ENCODE measurements at regions not wholly inside any gene's neighbourhood (a gene's known extent, or its start where the extent isn't known, plus 50 kb on each side); places are given as distances from the start of the nearest gene placed in this dataset.
"Not testable (repeated sequence)": the region's sequence is repeated elsewhere in the genome, so short reads cannot be mapped to it uniquely, and the experiment has no call there.

GRCh38 chr17:33955461-33955860 lies 299.6 kb upstream of the CCL2 start:
- TF ChIP-seq, protein P1, sequence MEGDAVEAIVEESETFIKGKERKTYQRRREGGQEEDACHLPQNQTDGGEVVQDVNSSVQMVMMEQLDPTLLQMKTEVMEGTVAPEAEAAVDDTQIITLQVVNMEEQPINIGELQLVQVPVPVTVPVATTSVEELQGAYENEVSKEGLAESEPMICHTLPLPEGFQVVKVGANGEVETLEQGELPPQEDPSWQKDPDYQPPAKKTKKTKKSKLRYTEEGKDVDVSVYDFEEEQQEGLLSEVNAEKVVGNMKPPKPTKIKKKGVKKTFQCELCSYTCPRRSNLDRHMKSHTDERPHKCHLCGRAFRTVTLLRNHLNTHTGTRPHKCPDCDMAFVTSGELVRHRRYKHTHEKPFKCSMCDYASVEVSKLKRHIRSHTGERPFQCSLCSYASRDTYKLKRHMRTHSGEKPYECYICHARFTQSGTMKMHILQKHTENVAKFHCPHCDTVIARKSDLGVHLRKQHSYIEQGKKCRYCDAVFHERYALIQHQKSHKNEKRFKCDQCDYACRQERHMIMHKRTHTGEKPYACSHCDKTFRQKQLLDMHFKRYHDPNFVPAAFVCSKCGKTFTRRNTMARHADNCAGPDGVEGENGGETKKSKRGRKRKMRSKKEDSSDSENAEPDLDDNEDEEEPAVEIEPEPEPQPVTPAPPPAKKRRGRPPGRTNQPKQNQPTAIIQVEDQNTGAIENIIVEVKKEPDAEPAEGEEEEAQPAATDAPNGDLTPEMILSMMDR (IDR thresholded peaks at IDR 0.05; ENCODE audit: low read depth, low read length) = no peak
- DNase-seq = no peak
- Histone ChIP-seq H3K27me3 (no peaks in the 10 kb centered on the region), H3K9me3 (no peaks in the 10 kb centered on the region), H3K4me1 (no peaks in the 10 kb centered on the region), H3K36me3 (no peaks in the 10 kb centered on the region), H3K4me3 (ENCODE audit: low read depth, low read length) (no peak overlapping the region)

DNA sequence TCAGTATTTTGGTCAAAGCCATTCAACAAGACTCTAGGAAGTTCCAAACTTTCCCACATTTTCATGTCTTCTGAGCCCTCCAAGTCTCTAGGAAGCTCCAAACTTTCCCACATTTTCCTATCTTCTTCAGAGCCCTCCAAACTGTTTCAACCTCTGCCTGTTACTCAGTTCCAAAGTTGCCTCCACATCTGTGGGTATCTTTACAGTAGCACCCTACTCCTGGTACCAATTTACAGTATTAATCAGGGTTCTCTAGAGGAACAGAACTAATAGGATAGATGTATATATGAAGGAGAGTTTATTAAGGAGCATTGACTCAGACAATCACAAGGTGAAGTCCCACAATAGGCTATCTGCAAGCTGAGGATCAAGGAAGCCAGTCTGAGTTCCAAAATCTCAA lies 296.0 kb upstream of the CCL2 start:
- not testable (repeated sequence) for H3K27me3 ChIP-seq; H3K36me3 ChIP-seq; H3K9me3 ChIP-seq; DNase-seq; H3K4me1 ChIP-seq; H3K4me3 ChIP-seq (ENCODE audit: low read depth, low read length)

GRCh38 chr17:33962857-33963655 lies 292.0 kb upstream of the CCL2 start:
- no peak overlapping the region for H3K4me3 ChIP-seq (ENCODE audit: low read depth, low read length)
- no peaks in the 10 kb centered on the region for H3K27me3 ChIP-seq
- TF ChIP-seq, protein P1 (IDR thresholded peaks at IDR 0.05; ENCODE audit: low read depth, low read length) = no peak
- H3K9me3 ChIP-seq = no peaks in the 10 kb centered on the region
- no peaks in the 10 kb centered on the region for H3K36me3 ChIP-seq
- no peaks in the 10 kb centered on the region for H3K4me1 ChIP-seq
- DNase-seq = no peak

DNA sequence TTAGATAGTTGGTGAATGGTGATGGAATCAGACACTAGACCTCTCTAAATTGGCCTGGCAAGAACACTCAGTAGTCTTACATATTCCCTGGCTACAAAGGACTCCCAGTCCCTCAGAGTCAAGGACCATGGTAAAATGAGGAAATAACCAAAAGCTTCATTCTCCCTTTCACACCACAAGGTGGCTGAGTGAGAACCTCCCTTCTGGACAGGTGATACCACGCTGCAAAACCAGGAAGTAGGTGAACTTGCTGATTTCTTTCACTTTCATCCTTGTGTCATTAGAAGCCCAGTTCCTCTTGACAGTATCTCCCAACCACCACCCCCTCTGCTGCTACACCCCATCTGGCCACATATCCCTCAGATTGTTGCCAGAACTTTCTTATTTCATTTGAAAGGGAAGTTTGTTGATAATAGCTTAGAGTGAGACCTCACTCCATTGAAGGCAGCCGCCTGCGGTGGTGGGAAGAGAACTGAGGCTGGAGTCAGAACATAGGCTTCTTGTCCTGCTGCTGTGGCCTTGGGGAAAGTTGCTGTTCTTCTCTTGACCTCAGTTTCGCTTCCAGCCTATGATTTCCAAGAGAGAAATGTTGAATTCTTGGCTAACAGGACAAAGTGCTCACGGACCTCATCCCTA lies 290.6 kb upstream of the CCL2 start:
- Histone ChIP-seq H3K36me3 (no peaks in the 10 kb centered on the region), H3K4me1 (no peaks in the 10 kb centered on the region), H3K9me3 (no peaks in the 10 kb centered on the region), H3K4me3 (ENCODE audit: low read depth, low read length) (no peak overlapping the region), H3K27me3 (no peaks in the 10 kb centered on the region)
- TF ChIP-seq, protein P1 (IDR thresholded peaks at IDR 0.05; ENCODE audit: low read depth, low read length) = no peak
- no peak for DNase-seq

DNA sequence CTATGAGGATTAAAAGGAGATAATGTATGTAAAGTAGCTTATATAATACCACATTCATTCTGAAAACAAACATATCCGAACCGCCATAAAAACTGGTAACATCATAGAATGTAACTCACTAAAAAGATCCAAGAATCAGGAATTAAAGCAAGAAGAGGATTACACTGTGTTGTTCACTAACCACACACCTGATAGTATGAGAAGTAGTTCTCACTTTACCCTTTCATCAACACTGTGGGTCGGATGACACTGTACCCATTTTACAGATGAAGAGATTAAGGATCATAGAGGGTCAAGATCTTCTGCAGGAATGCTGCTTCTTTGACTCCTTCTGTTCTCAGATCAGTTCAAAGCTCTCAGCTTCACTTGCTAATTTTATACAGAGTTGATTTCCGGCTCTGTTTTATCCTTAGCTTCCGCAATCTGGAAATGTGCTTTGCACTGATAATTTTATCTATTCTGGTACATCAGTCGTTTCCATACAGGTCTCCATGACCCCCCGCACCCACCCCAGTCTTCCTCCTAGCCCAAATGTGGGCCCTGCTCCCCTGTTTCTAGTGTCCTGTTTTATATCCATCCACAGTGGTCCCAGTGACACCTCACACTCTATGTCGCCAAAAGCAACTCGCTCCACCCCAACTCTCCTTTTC lies 288.6 kb upstream of the CCL2 start:
- H3K4me3 ChIP-seq (ENCODE audit: low read depth, low read length) = no peak overlapping the region
- TF ChIP-seq, protein P1 (IDR thresholded peaks at IDR 0.05; ENCODE audit: low read depth, low read length) = no peak
- no peaks in the 10 kb centered on the region for H3K4me1 ChIP-seq
- no peak for DNase-seq
- no peaks in the 10 kb centered on the region for H3K9me3 ChIP-seq
- no peaks in the 10 kb centered on the region for H3K27me3 ChIP-seq
- H3K36me3 ChIP-seq = no peaks in the 10 kb centered on the region

GRCh38 chr17:33967608-33968349 lies 287.3 kb upstream of the CCL2 start:
- H3K27me3 ChIP-seq = no peaks in the 10 kb centered on the region
- no peaks in the 10 kb centered on the region for H3K9me3 ChIP-seq
- H3K4me1 ChIP-seq = no peaks in the 10 kb centered on the region
- no peak for DNase-seq
- no peaks in the 10 kb centered on the region for H3K36me3 ChIP-seq
- H3K4me3 ChIP-seq (ENCODE audit: low read depth, low read length) = no peak overlapping the region
- TF ChIP-seq, protein P1 (IDR thresholded peaks at IDR 0.05; ENCODE audit: low read depth, low read length) = no peak
